IMR-90 (cell line): ENCODE measurements at regions not wholly inside any gene's neighbourhood (a gene's known extent, or its start where the extent isn't known, plus 50 kb on each side); places are given as distances from the start of the nearest gene placed in this dataset.

Experiments
- ATAC-seq: fragments of 200-7000 bp; cut with Tn5 transposase; 2 replicates; pipeline ENCODE4 v1.9.1; 2020; ENCODE audit warnings: low read depth, mild to moderate bottlenecking, moderate library complexity
- BruUV-seq: library from RNA; stranded (reverse); fragments of 400-500 nt; replicated peaks from 2 replicates; lab custom pipeline; 2021; lab: Mats Ljungman, UMichigan
- CTCF ChIA-PET: fragments of 300-600 bp; formaldehyde crosslinking; extraction: SDS; loops from one replicate; lab custom pipeline; 2021; ENCODE audit warnings: antibody characterized with exemption; lab: Yijun Ruan, JAX
- POLR2A ChIA-PET: fragments of 300-600 bp; sonication (Branson Sonifier 250); formaldehyde crosslinking; loops from one replicate; lab custom pipeline; 2022; ENCODE audit warnings: antibody characterized with exemption; ENCODE audit not compliant: unreplicated experiment; lab: Charles Lee
- DNase-seq: peaks from one replicate; pipeline ENCODE4 v3.0.0; 2013
- H2AFZ ChIP-seq: replicated peaks from 2 replicates; pipeline ENCODE3; 2013; ENCODE audit warnings: low read length, mild to moderate bottlenecking; ENCODE audit not compliant: poor library complexity
- H2AK5ac ChIP-seq: 2 replicates; pipeline ENCODE4 v1.6.1; 2013; ENCODE audit warnings: low read depth, low read length, inconsistent platforms
- H2AK9ac ChIP-seq: replicated peaks from 2 replicates; pipeline ENCODE3; 2013; ENCODE audit warnings: mild to moderate bottlenecking, low read depth, low read length, moderate library complexity; ENCODE audit not compliant: poor library complexity
- H2BK120ac ChIP-seq: 2 replicates; pipeline ENCODE4 v1.6.1; 2013; ENCODE audit warnings: low read depth, low read length, inconsistent platforms
- H2BK15ac ChIP-seq: 3 replicates; pipeline ENCODE4 v1.6.1; 2013; ENCODE audit warnings: low read depth, low read length, inconsistent platforms
- H2BK20ac ChIP-seq: 2 replicates; pipeline ENCODE4 v1.6.1; 2013; ENCODE audit warnings: low read depth, mild to moderate bottlenecking, inconsistent platforms, low read length, moderate library complexity
- H2BK5ac ChIP-seq: 2 replicates; pipeline ENCODE4 v1.6.1; 2013; ENCODE audit warnings: mild to moderate bottlenecking, low read depth, low read length, inconsistent platforms; ENCODE audit not compliant: poor library complexity, severe bottlenecking
- H3K14ac ChIP-seq: replicated peaks from 2 replicates; pipeline ENCODE4 v1.6.1; 2013; ENCODE audit warnings: low read depth, low read length, inconsistent platforms
- H3K18ac ChIP-seq: 2 replicates; pipeline ENCODE4 v1.6.1; 2013; ENCODE audit warnings: low read depth, low read length, control low read depth
- H3K23ac ChIP-seq: 2 replicates; pipeline ENCODE4 v1.6.1; 2013; ENCODE audit warnings: low read depth, low read length, inconsistent platforms
- H3K27ac ChIP-seq: 2 replicates; pipeline ENCODE4 v1.5.1; 2013; ENCODE audit warnings: mild to moderate bottlenecking, control low read depth, low read length; ENCODE audit not compliant: insufficient read depth
- H3K27me3 ChIP-seq: 2 replicates; pipeline ENCODE4 v1.6.1; 2013; ENCODE audit warnings: low read length; ENCODE audit not compliant: control insufficient read depth, insufficient read depth
- H3K36me3 ChIP-seq: 2 replicates; pipeline ENCODE4 v1.6.1; 2013; ENCODE audit warnings: low read length, mixed read lengths; ENCODE audit not compliant: control insufficient read depth, insufficient read depth
- H3K4ac ChIP-seq: 2 replicates; pipeline ENCODE4 v1.6.1; 2013; ENCODE audit warnings: low read depth, low read length, inconsistent platforms
- H3K4me1 ChIP-seq: 2 replicates; pipeline ENCODE4 v1.6.1; 2013; ENCODE audit warnings: low read length, mixed read lengths; ENCODE audit not compliant: control insufficient read depth, insufficient read depth
- H3K4me2 ChIP-seq: 2 replicates; pipeline ENCODE4 v1.6.1; 2013; ENCODE audit warnings: low read depth, mild to moderate bottlenecking, control low read depth, low read length, moderate library complexity
- H3K4me3 ChIP-seq: 2 replicates; pipeline ENCODE4 v1.5.1; 2013; ENCODE audit warnings: low read depth, mild to moderate bottlenecking, control low read depth, low read length, moderate library complexity; ENCODE audit not compliant: insufficient read depth
- H3K56ac ChIP-seq: 2 replicates; pipeline ENCODE4 v1.6.1; 2013; ENCODE audit warnings: low read length, inconsistent platforms; ENCODE audit not compliant: insufficient read depth; ENCODE audit errors: extremely low read depth
- H3K79me1 ChIP-seq, 2 experiments: 2 replicates each; pipeline ENCODE4 v1.6.1; 2013; ENCODE audit warnings: low read length in 2 of 2, inconsistent platforms in 1 of 2, low read depth in 1 of 2
- H3K9ac ChIP-seq: 2 replicates; pipeline ENCODE4 v1.6.1; 2013; ENCODE audit warnings: low read depth, low read length, control low read depth
- H3K9me1 ChIP-seq: 2 replicates; pipeline ENCODE4 v1.6.1; 2013; ENCODE audit warnings: low read length, inconsistent platforms; ENCODE audit not compliant: insufficient read depth
- H3K9me3 ChIP-seq: 2 replicates; pipeline ENCODE4 v1.6.1; 2013; ENCODE audit warnings: low read length; ENCODE audit not compliant: control insufficient read depth, insufficient read depth
- H4K20me1 ChIP-seq: 2 replicates; pipeline ENCODE4 v1.6.1; 2013; ENCODE audit warnings: low read length, inconsistent platforms; ENCODE audit not compliant: insufficient read depth
- H4K5ac ChIP-seq: 2 replicates; pipeline ENCODE4 v1.6.1; 2013; ENCODE audit warnings: mild to moderate bottlenecking, low read depth, low read length, control low read depth
- H4K8ac ChIP-seq, 2 experiments: 2 replicates each; pipeline ENCODE4 v1.6.1; 2013; ENCODE audit warnings: low read depth in 2 of 2, low read length in 2 of 2, control low read depth in 1 of 2, inconsistent platforms in 1 of 2
- H4K91ac ChIP-seq: 2 replicates; pipeline ENCODE4 v1.6.1; 2013; ENCODE audit warnings: low read depth, low read length, inconsistent platforms; ENCODE audit not compliant: insufficient read depth
- BHLHE40 ChIP-seq: fragments of 150-350 bp; IDR thresholded peaks from 2 replicates; pipeline ENCODE4 v1.6.1; 2016; ENCODE audit warnings: mild to moderate bottlenecking, low read depth, low read length
- CEBPB ChIP-seq: IDR thresholded peaks from 2 replicates; pipeline ENCODE4 v1.6.1; 2012; ENCODE audit warnings: low read depth, low read length, improper control_type of control experiment
- CHD1 ChIP-seq: IDR thresholded peaks from 2 replicates; pipeline ENCODE4 v1.6.1; 2012; ENCODE audit warnings: low read depth, low read length, improper control_type of control experiment
- MAFK ChIP-seq: IDR thresholded peaks from 2 replicates; pipeline ENCODE4 v1.6.1; 2012; ENCODE audit warnings: low read depth, low read length, improper control_type of control experiment
- NFE2L2 ChIP-seq: fragments of 150-350 bp; IDR thresholded peaks from 2 replicates; pipeline ENCODE4 v1.6.1; 2016; ENCODE audit warnings: low read depth, mild to moderate bottlenecking, low read length
- RFX5 ChIP-seq: IDR thresholded peaks from 2 replicates; pipeline ENCODE4 v1.8.0; 2012; ENCODE audit warnings: low read depth, mild to moderate bottlenecking, low read length, moderate library complexity
- WGBS, 2 experiments: methylation state at CpG; one replicate each; pipeline versions ENCODE4 v1.1.5 to v1.1.7; 2013; ENCODE audit warnings: missing lambda C conversion rate in 2 of 2; ENCODE audit not compliant: insufficient read length in 1 of 2; ENCODE audit errors: extremely low coverage in 2 of 2; 5-methylcytosine and 5-hydroxymethylcytosine counted together
- dilution Hi-C: fragments of 300-500 bp; cut with HindIII; formaldehyde crosslinking; loops from one replicate; pipeline ENCODE4 v1.14.3; 2018; ENCODE audit warnings: low sequenced_read_pairs; ENCODE audit not compliant: unreplicated experiment
- in situ Hi-C: fragments of 300-500 bp; cut with MboI; formaldehyde crosslinking; loops from 3 replicates; pipeline ENCODE4 v1.14.3; 2019; ENCODE audit warnings: low sequenced_read_pairs, inconsistent platforms, mixed read lengths
- intact Hi-C: fragments of 100-400 bp; cut with micrococcal nuclease; formaldehyde crosslinking; loops from 2 replicates; pipeline ENCODE4 v1.10.0; 2022
- TF ChIP-seq, protein P1 (sequence below): fragments of 150-350 bp; IDR thresholded peaks from 2 replicates; pipeline ENCODE4 v1.6.1; 2017; ENCODE audit warnings: mild to moderate bottlenecking, antibody characterized with exemption, low read length, low read depth
- TF ChIP-seq, protein P2 (sequence below): fragments of 150-350 bp; IDR thresholded peaks from 2 replicates; pipeline ENCODE4 v1.6.1; 2016; ENCODE audit warnings: low read depth, mild to moderate bottlenecking, low read length, moderate library complexity, borderline replicate concordance

DNA sequence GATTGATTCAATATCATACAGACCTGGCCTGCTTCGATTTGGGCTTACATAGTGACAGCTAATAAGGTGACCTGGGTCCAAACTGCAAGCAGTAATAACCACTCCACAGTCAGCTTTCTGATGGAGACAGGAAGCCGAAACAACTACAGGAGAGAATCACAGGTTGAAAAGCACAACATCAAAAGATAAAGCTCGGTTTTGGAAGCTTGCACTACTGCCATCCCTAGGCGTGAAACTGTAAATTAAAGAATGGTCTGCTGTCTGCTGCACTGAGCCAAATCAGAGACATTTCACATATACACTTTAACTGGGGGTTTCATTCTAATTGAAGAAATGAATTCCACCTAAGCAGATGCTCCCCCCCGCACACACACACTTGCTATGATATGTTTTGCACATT is 116.3 kb downstream of the DHX15 start:
- no peak overlapping the region for H3K4me3 ChIP-seq
- H4K5ac ChIP-seq: no peak overlapping the region
- no peak overlapping the region for H2BK120ac ChIP-seq
- H2AK9ac ChIP-seq: no peak overlapping the region
- H3K4ac ChIP-seq: no peak overlapping the region
- H3K27me3 ChIP-seq: peaks cover 22% of the 10 kb centered on the region
- H2BK15ac ChIP-seq: no peak overlapping the region
- no peak overlapping the region for H2BK5ac ChIP-seq
- H2AFZ ChIP-seq: no peak overlapping the region
- H3K9me1 ChIP-seq: no peaks in the 10 kb centered on the region
- H3K4me1 ChIP-seq: no peaks in the 10 kb centered on the region
- 90% methylated on average over 2 of the region's 5 CpGs; no CpG with 5 or more reads in 1 of the 2 experiments for WGBS, 2 experiments
- no peak for ATAC-seq
- H3K23ac ChIP-seq: no peak overlapping the region
- no peak for TF ChIP-seq CEBPB
- TF ChIP-seq BHLHE40: no peak
- TF ChIP-seq, protein P1, sequence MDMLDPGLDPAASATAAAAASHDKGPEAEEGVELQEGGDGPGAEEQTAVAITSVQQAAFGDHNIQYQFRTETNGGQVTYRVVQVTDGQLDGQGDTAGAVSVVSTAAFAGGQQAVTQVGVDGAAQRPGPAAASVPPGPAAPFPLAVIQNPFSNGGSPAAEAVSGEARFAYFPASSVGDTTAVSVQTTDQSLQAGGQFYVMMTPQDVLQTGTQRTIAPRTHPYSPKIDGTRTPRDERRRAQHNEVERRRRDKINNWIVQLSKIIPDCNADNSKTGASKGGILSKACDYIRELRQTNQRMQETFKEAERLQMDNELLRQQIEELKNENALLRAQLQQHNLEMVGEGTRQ: no peak
- no peak for TF ChIP-seq MAFK
- TF ChIP-seq RFX5: no peak
- TF ChIP-seq NFE2L2: no peak
- TF ChIP-seq CHD1: no peak
- TF ChIP-seq, protein P2, sequence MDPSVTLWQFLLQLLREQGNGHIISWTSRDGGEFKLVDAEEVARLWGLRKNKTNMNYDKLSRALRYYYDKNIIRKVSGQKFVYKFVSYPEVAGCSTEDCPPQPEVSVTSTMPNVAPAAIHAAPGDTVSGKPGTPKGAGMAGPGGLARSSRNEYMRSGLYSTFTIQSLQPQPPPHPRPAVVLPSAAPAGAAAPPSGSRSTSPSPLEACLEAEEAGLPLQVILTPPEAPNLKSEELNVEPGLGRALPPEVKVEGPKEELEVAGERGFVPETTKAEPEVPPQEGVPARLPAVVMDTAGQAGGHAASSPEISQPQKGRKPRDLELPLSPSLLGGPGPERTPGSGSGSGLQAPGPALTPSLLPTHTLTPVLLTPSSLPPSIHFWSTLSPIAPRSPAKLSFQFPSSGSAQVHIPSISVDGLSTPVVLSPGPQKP: no peak
- H3K27ac ChIP-seq: no peak overlapping the region
- H2AK5ac ChIP-seq: no peak overlapping the region
- no peak overlapping the region for H3K4me2 ChIP-seq
- BruUV-seq: no TSS peak
- no peak overlapping the region for H3K14ac ChIP-seq
- in situ Hi-C loops: no loop called here
- H3K56ac ChIP-seq: no peak overlapping the region
- no peak overlapping the region for H3K18ac ChIP-seq
- no peak overlapping the region for H4K91ac ChIP-seq
- dilution Hi-C loops: no loop called here
- H2BK20ac ChIP-seq: no peak overlapping the region
- H3K9me3 ChIP-seq: no peaks in the 10 kb centered on the region
- no peak overlapping the region for H3K9ac ChIP-seq
- H4K20me1 ChIP-seq: no peaks in the 10 kb centered on the region; the same call in 1 of the 2 replicates
- no peaks in the 10 kb centered on the region for H3K36me3 ChIP-seq
- intact Hi-C loops: no loop called here
- CTCF ChIA-PET: interaction anchor here (0.7 kb wide), 1 partner anchor 512 kb away, joined by 4 read pairs; no protein-coding TSS in a partner anchor
- H4K8ac ChIP-seq: no peak overlapping the region
- no peaks in the 10 kb centered on the region for H3K79me1 ChIP-seq
- DNase-seq: no peak
- POLR2A ChIA-PET: no interaction called here
